ENCODE measurements at regions not wholly inside any gene's neighbourhood (a gene's known extent, or its start where the extent isn't known, plus 50 kb on each side); places are given as distances from the start of the nearest gene placed in this dataset.

- no peak for DNase-seq
These were observed 263.3 kb downstream of the ABHD5 start for GRCh38 chr3:43953814-43954692.

GRCh38 chr3:43956945-43957344 is 266.2 kb downstream of the ABHD5 start:
- no peak for DNase-seq

GRCh38 chr3:43957553-43957952 is 266.8 kb downstream of the ABHD5 start:
- no peak for DNase-seq

GRCh38 chr3:43958005-43958770 is 267.4 kb downstream of the ABHD5 start:
- DNase-seq, result no peak

- DNase-seq, result no peak
These were observed 268.2 kb downstream of the ABHD5 start for GRCh38 chr3:43958973-43959372.

GRCh38 chr3:43959498-43960447 is 269.0 kb downstream of the ABHD5 start:
- DNase-seq, result no peak

GRCh38 chr3:43960448-43960840 is 269.7 kb downstream of the ABHD5 start:
- no peak for DNase-seq

GRCh38 chr3:43962043-43962442 is 271.3 kb downstream of the ABHD5 start:
- DNase-seq, result no peak

- DNase-seq, result no peak
These were observed 272.5 kb downstream of the ABHD5 start for GRCh38 chr3:43963208-43963607.

GRCh38 chr3:43964640-43965039 is 273.9 kb downstream of the ABHD5 start:
- DNase-seq, result no peak

- DNase-seq, result no peak
These were observed 274.9 kb downstream of the ABHD5 start for GRCh38 chr3:43965656-43966055.

GRCh38 chr3:43966126-43966525 is 275.4 kb downstream of the ABHD5 start:
- no peak for DNase-seq

- no peak for DNase-seq
These were observed 275.2 kb upstream of the TOPAZ1 start for GRCh38 chr3:43966530-43966929.

- no peak for DNase-seq
These were observed 273.2 kb upstream of the TOPAZ1 start for GRCh38 chr3:43968465-43968864.

- no peak for DNase-seq
These were observed 271.7 kb upstream of the TOPAZ1 start for GRCh38 chr3:43969944-43970343.

GRCh38 chr3:43970351-43970750 is 271.3 kb upstream of the TOPAZ1 start:
- no peak for DNase-seq

- DNase-seq, result no peak
These were observed 270.8 kb upstream of the TOPAZ1 start for GRCh38 chr3:43970920-43971319.

- DNase-seq, result no peak
These were observed 270.2 kb upstream of the TOPAZ1 start for GRCh38 chr3:43971486-43971885.

GRCh38 chr3:43978708-43979107 is 263.0 kb upstream of the TOPAZ1 start:
- DNase-seq, result no peak

GRCh38 chr3:43979645-43980044 is 262.0 kb upstream of the TOPAZ1 start:
- no peak for DNase-seq

- DNase-seq, result peak; percentile 12
These were observed 246.8 kb upstream of the TOPAZ1 start for GRCh38 chr3:43994657-43995546.

Measured in activated gamma-delta T cell treated with Interleukin-2 at 50 U/mL for 16 hours (primary cell).